ENCODE measurements at regions not wholly inside any gene's neighbourhood (a gene's known extent, or its start where the extent isn't known, plus 50 kb on each side); places are given as distances from the start of the nearest gene placed in this dataset.
"Not testable (repeated sequence)": the region's sequence is repeated elsewhere in the genome, so short reads cannot be mapped to it uniquely, and the experiment has no call there.

DNA sequence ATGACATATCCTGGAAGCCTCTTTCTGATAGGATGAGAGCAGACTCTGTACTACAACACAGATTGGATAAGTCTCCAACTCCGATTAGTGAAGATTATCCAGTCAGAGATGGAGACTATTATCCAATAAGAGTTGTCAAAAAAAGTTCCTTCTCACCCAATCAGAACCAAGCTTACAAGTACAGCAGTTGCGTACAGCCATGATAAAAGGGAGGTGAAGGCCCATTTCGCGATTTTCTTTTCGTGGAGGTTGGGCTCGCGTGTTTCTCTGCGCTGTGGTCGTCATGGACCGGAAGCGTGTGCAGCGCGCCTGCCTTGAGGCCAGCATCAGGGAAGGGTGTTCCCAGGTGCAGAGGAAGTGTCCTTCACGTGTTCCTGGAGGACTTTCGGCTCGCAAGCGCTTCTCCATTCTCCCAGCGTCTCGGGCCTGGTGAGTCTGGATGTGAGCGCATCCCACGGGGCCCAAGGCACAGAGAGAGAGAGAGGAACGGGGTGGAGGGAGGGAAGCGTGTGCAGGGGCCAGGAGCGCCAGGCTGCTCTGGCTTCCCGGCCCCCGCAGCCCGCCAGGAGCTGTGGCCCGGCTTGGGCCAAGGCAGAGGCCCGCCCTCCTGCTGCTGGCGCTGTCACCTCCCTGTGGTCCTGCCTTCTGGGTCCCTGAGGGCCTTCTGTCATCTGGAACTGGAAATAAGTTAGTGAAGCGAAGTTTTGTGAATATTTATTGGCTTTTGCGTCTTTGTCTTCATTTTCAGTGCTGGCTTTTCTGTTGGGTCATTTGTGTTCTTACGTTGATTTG is 53.9 kb downstream of the CDRT15L2 start:
- not testable (repeated sequence) for DNase-seq

DNA sequence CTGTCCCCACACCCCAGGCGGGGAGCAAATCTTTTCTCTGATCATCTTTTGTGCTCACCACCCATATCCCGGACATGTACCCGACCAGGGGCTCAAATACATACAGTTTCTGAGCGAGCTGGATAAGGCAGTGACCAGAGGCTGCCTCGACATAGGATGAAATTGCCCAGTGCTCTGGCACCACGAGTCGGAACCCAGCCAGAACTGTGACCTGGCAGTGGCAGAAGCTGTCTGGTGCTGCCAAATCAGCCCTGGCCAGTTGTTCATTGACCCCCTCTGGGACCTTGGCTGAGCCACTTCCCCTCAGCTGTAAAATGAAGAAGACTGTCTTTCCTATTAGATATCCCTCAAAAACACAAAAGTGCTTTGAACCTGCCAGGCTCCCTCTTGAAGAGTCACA is 60.6 kb downstream of the CDRT15L2 start:
- not testable (repeated sequence) for DNase-seq

DNA sequence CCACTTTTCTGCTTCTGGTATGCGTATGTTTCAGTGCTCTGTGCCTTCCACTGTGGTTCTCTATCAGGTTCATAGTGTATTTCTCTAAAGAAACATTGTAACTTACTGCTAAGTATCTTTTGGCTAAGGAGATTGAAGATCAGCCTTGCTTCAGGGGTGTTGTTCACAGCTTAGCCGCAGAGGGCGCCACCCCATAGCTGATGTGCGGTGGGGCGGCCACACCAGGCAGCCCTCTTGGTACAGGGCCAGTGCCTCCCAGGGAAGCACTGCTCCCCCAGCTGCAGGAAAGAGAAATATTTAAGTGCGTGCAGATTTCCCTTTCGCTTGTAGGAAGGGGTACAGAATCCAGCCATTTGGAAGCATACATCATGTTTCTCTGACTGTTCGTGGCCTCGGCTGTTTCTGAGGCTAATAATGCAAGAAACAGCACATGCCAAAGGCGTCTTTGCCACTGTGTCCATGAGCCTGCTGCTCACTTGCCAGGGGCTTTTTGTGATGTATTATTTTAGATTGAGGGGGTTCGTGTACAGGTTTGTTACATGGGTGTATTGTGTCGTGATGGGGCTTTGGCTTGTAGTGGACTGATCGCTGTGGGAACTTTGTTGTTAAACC is 67.2 kb downstream of the CDRT15L2 start:
- DNase-seq = not testable (repeated sequence)

DNA sequence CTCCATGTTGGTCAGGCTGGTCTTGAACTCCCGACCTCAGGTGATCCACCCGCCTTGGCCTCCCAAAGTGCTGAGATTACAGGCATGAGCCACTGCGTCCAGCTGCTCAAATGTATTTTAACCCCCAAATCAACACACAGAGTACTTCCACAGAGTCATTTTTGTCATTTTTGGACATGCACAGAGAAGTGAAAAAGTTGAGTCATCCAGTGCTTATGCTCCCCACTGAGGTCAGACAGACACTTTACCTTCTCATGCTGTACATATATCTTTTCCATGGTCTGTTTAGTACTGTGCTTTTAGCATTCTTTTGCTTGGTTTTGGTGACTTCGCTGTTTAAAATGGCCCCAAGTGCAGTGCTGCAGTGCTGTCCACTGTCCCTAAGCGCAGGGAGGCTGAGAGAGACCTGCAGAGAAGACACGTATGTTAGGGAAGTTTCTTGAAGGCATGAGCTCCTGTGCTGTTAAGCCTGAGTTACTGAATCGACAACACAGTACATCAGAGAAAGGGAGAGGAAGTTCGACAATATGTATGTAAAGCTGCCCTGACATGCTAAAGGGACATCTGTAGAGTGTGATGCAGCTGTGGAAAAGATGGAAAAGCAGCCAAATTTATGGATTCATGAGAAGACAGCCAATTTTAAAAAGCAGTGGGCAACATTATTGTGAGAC is 69.7 kb downstream of the CDRT15L2 start:
- DNase-seq = not testable (repeated sequence)

DNA sequence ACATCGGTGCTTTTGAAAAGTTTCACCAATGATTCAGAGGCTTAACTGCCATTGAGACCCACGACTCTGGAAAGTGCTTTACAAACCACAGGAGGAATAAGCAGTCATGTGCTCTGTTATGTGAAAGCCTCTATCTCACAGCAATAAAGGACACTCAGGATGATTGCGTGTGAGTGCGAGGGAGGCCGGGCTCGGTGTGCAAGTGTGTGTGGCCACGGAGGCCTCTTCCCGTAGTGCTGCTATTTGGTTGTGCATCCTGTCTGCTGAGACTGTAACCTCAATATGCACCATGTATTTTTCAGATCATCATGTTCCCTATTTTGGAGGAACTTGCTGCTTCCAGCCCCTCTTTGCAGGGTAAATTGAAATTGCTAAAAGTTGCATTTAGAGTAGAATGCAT is 71.5 kb downstream of the CDRT15L2 start:
- not testable (repeated sequence) for DNase-seq

DNA sequence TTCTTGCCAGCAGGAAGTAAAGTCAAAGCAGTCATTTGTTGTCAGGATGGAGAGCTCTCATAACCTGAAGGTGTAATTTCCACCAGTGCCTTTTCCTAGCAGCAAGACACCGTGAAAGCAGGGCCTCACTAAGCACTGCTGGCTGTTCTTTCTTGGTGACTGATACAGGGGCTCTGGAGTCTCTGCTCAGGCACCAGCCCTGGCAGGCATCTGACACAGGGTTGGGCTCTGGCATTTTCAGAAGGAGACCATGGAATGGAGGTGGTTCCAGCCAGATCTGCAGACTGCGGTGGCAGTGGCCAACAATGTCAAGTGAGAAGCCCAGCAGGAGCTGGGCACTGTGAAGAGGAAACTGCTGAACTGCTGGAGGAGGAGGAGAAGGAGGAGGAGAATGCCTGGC is 72.2 kb downstream of the CDRT15L2 start:
- not testable (repeated sequence) for DNase-seq

DNA sequence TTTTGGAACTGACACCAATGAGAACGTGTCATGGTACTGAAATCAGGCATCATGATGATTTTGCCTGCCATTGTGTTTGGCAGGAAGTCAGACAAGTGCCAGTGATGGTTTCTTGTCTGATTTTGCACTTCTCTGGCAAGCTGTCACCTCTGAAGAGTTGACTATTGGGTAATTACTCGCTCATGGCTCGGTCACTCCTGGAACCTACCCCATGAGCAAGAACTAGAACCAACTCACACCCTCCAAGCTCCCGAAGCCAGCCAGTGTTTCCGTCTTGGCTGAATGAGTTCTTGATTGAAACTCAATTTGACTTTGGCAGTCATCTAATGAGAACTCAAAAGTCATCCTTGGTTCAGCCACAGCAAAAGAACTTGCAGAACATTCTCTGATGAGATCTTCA is 73.9 kb downstream of the CDRT15L2 start:
- not testable (repeated sequence) for DNase-seq

DNA sequence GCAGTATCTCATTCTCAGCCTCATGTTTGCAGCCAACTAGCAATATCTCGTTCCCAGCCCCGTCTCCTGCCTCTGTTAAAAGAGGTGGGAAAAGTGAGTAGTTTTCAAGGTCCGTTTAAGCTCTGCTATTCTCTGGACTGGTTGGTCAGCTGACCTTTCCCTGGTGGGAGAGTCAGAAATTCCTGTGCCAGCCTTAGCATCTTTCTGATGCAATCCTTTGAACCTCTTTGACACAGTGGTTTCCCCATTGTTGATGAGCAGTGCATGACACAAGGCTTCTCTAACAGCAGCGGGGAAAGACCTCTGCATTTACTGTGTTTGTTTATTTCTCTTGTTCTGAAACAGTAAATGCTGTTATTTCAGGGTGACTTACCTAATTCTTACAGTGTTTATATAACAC is 74.6 kb downstream of the CDRT15L2 start:
- not testable (repeated sequence) for DNase-seq

DNA sequence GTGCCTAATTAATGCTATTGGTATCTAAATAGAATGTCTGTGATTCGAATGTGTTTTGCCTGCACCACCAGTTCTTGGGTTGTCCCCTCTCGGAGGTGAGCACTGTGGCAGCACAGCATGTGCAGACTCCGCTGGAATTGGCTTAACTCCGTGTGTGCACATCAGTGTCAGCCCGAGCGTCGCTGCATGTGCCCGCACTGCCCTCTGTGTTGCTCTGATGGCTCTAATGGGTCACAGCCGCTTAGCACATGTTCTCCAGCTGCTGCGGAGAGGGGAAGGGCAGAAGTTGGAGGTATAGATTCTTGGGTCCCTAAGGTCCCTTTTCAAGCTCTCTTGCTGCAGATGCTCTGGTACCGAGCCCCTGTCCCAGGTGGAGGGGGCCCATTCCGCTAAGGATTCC is 75.1 kb downstream of the CDRT15L2 start:
- DNase-seq = not testable (repeated sequence)

DNA sequence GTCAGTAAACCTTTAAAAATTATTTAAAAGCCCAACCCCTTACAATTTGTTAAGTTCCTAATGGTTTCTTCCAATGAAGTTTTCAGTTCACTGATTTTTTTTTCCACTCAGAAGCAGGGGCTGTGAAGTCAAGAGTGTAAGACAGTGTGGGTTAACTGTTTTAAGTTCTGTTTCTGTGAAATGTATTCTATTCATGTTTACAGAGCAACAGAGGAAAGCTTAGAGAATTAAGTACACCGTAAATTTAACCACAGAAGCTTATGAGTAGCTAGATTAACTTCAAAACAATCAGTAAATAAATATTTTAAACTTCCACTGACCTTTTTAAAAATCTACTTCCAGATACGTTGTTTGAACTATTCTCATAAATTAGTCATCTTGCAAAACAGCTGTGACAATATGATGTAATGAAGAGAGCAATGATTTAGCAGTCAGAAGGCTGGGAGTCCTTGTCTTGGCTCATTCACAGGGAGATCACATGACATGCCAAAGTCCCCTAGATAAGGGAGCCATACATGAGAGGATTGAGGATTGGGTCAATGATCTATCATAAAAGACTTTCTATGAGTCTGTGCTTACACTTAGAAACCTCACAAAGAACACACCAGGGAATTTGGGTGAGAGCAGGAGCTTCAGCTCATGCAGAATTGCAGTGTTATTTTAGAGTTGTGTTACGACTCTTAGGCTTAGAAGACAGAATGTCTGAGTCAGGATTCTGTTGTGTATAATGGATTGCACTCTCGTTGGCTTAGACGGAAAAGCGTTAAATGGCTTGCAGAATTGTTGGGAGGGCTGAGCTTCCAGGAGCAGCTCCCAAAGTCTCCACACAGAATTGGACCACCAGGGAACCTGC is 85.8 kb downstream of the CDRT15L2 start:
- DNase-seq = not testable (repeated sequence)

DNA sequence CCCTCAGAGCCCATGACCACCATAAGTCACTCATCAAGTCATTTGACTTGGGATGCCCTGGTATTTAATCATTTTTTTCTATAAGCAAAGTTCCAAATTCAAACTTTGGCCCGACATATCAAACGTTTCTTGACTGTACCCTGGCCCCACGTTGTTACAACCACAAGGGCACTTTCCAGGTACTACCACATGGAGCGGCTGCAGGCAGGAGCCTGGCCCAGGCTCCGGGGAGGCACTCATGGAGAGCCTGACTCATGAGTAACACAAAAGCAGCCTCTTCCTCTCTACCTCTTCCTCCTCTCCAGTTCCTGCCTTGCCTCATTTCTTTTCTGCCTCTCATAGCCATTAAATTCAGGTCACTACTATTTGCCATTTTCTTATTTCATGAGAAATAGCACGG is 87.2 kb downstream of the CDRT15L2 start:
- DNase-seq = peak in 1 of 2 donors; percentile 2

DNA sequence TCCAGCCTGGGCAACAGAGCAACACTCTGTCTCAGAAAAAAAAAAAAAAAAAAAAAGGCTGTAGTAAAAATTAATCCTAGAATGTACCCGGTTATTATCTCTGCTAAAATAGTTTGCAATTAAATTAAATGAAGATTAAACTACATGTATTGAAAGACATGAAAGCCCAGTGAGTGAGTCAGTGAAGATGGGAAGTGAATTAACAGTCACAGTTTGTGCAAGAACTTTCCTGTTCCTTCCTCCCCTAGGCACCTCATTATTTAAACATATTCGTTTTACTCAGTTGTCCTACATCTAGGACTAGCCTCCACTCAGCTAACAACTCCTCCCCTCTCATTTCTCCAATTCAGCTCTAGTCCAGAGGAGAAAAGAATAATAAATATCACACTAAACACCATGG is 88.2 kb downstream of the CDRT15L2 start:
- not testable (repeated sequence) for DNase-seq

DNA sequence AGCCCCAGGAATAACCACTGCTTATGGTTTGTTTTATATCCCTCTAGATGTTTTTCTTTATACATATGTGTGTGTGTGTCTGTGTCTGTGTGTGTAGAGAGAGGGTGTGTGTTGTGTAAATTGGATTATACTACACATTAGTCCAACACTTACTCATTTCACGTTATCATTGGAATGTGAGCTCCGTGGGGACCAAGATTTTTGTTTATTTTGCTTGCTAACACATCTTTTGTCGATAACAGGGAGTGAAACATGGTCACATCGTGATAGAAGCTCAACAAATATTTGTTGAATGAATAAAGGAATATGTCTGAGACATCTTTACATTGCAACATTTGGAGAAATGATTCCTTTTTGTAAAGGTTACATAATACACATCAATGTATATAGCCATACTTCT is 88.8 kb downstream of the CDRT15L2 start:
- not testable (repeated sequence) for DNase-seq

DNA sequence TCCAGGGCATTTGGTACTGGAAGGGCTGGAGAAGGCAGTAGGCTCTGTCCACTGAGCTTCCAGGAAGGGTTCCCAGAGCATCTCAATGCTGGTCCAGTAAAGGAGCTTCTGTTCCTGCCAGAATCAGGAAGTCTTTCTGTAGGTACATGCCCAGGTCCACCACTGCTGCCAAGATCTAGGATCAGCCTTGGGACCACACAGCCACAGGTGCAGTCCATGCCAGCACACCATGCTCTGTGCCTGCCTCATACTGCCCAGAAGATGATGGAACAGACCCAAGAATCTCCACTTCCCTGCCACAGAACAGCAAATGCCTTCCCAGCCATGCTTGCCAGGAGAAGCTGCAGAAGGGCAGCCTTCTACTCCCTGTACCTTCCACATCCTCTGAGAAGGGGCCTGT is 89.3 kb downstream of the CDRT15L2 start:
- not testable (repeated sequence) for DNase-seq

DNA sequence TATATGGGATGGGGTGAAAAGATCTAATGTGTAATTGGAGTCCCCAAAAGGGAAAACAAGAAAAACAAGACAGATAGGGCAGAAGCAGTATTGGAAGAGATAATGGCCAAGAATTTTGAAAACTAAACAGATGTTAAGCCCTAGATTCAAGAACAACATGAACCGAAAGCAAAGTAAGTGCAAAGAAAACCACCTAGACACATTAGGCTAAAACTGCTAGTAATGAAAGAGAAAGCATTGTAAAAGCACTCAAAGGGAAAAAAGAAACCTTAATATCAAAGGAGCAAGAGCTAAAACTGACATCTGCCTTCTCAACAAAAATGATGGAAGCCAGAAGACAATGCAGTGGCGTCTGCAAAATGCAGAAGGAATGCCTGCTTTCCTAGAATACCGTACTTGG is 91.0 kb downstream of the CDRT15L2 start:
- DNase-seq = not testable (repeated sequence)

DNA sequence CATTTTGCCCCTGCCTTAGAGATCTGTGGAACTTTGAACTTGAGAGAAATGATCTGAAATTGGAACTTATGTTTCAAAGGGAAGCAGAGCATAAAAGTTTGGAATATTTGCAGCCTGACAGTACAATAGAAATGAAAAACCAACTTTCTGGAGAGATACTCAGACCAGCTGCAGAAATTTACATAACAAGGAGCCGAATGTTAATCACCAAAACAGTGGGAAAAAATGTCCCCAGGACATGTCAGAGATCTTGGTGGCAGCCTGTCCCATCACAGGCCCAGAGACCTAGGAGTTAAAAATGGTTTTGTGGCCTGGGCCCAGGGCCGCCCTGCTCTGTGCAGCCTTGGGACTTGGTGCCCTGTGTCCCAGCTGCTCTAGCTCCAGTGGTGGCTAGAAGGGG is 94.8 kb downstream of the CDRT15L2 start:
- DNase-seq = not testable (repeated sequence)

DNA sequence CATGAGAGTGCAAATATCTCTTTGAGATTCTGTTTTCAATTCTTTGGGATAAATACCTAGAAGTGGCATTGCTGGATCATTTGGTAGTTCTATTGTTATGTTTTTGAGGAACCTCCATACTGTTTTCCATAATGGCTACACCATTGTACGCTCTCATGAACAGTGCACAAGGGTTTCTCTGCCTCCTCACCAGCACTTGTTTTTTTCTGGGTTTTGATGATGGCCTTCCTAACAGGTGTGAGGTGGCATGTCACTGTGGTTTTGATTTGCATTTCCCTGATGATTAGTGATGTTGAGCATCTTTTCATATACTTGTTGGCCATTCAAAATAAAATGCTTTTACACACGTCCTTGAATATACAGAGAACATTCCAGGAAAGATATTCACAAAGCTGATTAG is 96.2 kb downstream of the CDRT15L2 start:
- not testable (repeated sequence) for DNase-seq

DNA sequence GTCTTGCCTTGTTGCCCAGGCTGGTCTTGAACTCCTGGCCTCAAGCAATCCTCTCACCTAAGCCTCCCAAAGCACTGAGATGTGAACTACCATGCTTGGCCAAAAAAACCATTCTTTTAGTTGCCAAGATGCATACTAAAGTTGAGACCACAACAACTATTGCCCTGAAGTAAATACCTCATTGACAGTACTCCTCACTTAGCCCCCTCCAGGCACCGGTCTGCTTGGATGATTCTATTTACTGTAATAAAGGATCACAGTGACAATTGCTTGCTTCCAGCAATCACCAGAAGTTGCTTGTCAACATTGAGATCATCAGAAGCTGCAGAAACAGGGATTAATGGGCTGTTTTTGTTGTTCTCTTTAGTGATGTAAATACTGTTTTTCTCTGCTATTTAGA is 97.1 kb downstream of the CDRT15L2 start:
- DNase-seq = not testable (repeated sequence)

DNA sequence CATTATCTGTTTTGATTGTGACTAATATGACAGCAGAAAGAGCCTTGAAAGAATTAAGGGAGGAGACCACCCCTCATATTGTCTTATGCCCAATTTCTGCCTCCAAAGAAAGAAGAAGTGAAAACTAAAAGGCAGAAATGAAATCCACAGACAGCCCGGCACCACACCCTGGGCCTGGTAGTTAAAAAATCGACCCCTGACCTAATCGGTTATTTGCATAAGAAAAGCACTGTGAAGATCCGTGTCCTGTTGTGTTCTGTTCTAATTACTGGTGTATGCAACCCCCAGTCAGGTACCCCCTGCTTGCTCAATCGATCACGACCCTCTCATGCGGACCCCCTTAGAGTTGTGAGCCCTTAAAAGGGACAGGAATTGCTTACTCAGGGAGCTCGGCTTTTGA is 97.9 kb downstream of the CDRT15L2 start:
- DNase-seq = not testable (repeated sequence)

DNA sequence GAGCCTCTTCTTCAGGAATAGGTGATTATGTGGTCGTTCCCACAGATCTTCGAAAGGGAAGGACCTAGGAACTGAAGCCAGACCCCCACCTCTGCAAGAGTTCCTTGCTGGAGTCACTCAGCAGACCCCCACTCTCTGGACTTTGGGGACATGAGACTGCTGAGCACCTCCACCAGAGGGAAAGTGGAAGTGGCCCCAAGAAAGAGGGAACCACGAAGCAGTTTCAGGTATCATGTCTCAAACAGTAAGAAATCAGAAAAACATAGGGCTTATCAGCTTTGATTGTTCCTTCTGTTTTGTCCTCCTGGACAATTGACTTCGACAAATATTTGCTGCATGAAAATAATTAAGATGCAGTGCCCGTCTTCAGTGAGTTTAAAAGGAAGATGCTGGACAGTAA is 98.9 kb downstream of the CDRT15L2 start:
- not testable (repeated sequence) for DNase-seq

DNA sequence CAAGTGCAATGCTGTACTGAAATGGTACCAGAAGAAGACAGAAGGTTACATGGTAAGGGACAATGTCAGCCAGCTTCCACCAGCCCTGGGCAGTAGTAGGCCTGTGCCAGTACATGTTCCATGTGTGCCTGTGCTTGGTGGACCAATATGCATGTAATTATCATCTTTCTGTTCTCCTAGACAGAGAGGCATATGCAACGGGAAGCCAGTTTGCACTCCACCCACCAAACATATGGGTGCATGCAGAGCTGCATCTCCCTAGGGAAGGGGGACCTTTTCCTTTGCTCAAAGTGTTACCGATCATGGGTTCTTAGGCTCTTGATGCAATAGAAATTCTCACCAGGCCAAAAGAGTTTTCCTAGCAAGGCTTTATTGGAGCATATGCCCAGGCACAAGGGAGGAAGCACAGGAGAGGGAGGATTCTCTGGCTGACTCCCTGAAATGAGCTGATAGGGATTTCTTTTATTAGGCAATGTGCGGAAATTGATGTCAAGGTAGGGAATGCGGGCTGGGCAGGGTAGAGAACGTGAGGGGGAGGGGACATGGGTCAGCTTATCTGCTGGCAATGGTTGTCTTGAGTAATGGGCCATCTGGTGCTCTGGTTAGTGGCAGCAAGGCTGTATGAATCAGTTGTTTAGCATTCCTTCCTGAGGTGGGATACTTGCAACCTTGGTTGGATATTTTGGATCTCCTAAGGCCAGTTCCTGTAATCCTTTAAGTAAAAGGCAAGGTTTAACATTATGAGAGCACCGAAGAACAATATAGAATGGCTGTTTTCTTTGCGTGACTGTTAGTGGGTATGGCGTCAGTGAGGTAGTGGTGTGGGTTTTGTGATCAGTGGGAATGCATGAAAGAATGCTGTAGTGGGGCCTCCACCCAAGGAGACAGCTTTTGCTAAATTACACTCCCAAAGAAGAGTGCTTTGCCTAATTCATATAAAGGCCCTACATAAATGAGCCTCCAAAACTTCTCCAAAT is 102.5 kb downstream of the CDRT15L2 start:
- DNase-seq = not testable (repeated sequence)

All from activated CD4-positive, alpha-beta T cell treated with anti-CD3 and anti-CD28 coated beads for 4 hours (primary cell).